CD4-positive, CD25-positive, alpha-beta regulatory T cell (primary cell): ENCODE measurements at regions not wholly inside any gene's neighbourhood (a gene's known extent, or its start where the extent isn't known, plus 50 kb on each side); places are given as distances from the start of the nearest gene placed in this dataset.
"Not testable (repeated sequence)": the region's sequence is repeated elsewhere in the genome, so short reads cannot be mapped to it uniquely, and the experiment has no call there.

Source experiments
- ATAC-seq, 2 donors: fragments of 150-1000 bp; cut with Tn5 transposase; one replicate each; pipeline ENCODE4 v1.10.0; 2021; ENCODE audit warnings: low read depth in 2 of 2, moderate number of reproducible peaks in 2 of 2, moderate library complexity in 1 of 2
- DNase-seq, 3 donors: peaks; one replicate each; pipeline versions ENCODE4 v3.0.0 to v3.0.0-alpha.2; 2012 to 2022; ENCODE audit warnings: mixed read lengths in 1 of 3
- H3K27ac ChIP-seq: one replicate; pipeline ENCODE4 v1.7.0; 2013; ENCODE audit warnings: mild to moderate bottlenecking, low read length; ENCODE audit not compliant: insufficient read depth, poor library complexity, severe bottlenecking
- H3K27me3 ChIP-seq: one replicate; pipeline ENCODE4 v1.7.0; 2013; ENCODE audit warnings: low read length; ENCODE audit not compliant: control insufficient read depth, insufficient read depth
- H3K36me3 ChIP-seq: one replicate; pipeline ENCODE4 v1.7.0; 2013; ENCODE audit warnings: mild to moderate bottlenecking, low read length, moderate library complexity; ENCODE audit not compliant: control insufficient read depth, insufficient read depth
- H3K4me1 ChIP-seq: 2 replicates; pipeline ENCODE4 v1.7.0; 2013; ENCODE audit warnings: mild to moderate bottlenecking, low read length; ENCODE audit not compliant: insufficient read depth, control insufficient read depth, poor library complexity, severe bottlenecking
- H3K4me3 ChIP-seq: one replicate; pipeline ENCODE4 v1.7.0; 2013; ENCODE audit warnings: low read depth, mild to moderate bottlenecking, low read length, moderate library complexity
- H3K9me3 ChIP-seq, 2 experiments: 1 replicate in 1 of 2; 2 replicates in 1 of 2; pipeline ENCODE4 v1.7.0; 2013; ENCODE audit warnings: low read length in 2 of 2, mild to moderate bottlenecking in 1 of 2, moderate library complexity in 1 of 2; ENCODE audit not compliant: control insufficient read depth in 2 of 2
- H3K27ac Mint-ChIP-seq, 3 donors: one replicate each; pipeline ENCODE4 v1.8.0; 2020 to 2022; ENCODE audit warnings: mild to moderate bottlenecking in 3 of 3, mixed read lengths in 3 of 3, moderate library complexity in 2 of 3
- H3K27me3 Mint-ChIP-seq: one replicate; pipeline ENCODE4 v1.8.0; 2022; ENCODE audit warnings: mild to moderate bottlenecking, mixed read lengths
- H3K36me3 Mint-ChIP-seq: one replicate; pipeline ENCODE4 v1.8.0; 2020; ENCODE audit warnings: mixed read lengths
- H3K4me1 Mint-ChIP-seq, 4 donors: one replicate each; pipeline ENCODE4 v1.8.0; 2020 to 2022; ENCODE audit warnings: mixed read lengths in 4 of 4, mild to moderate bottlenecking in 1 of 4
- H3K4me3 Mint-ChIP-seq, 4 donors: one replicate each; pipeline ENCODE4 v1.8.0; 2020 to 2022; ENCODE audit warnings: mild to moderate bottlenecking in 4 of 4, mixed read lengths in 4 of 4, moderate library complexity in 3 of 4
- H3K9me3 Mint-ChIP-seq, 7 donors: one replicate each; pipeline ENCODE4 v1.8.0; 2020 to 2022; ENCODE audit warnings: mixed read lengths in 7 of 7, mild to moderate bottlenecking in 3 of 7, moderate library complexity in 2 of 7

GRCh38 chr7:35926966-35927365, 126.1 kb downstream of the SEPTIN7 start:
- H3K4me1 Mint-ChIP-seq, H3K36me3 Mint-ChIP-seq, H3K9me3 Mint-ChIP-seq: not testable (repeated sequence)

GRCh38 chr7:35931134-35931533, 130.3 kb downstream of the SEPTIN7 start:
- H3K4me1 Mint-ChIP-seq, H3K9me3 ChIP-seq, ATAC-seq, H3K9me3 Mint-ChIP-seq, H3K4me3 Mint-ChIP-seq, H3K36me3 Mint-ChIP-seq, H3K36me3 ChIP-seq, H3K27ac ChIP-seq, H3K27ac Mint-ChIP-seq, H3K27me3 Mint-ChIP-seq, H3K4me3 ChIP-seq, H3K27me3 ChIP-seq, DNase-seq, H3K4me1 ChIP-seq: not testable (repeated sequence)

More at GRCh38 chr7:35926966-35927365, 126.1 kb downstream of the SEPTIN7 start:
- DNase-seq, H3K4me1 ChIP-seq, H3K9me3 ChIP-seq, H3K4me3 ChIP-seq, ATAC-seq, H3K27ac ChIP-seq, H3K27me3 ChIP-seq, H3K27me3 Mint-ChIP-seq, H3K4me3 Mint-ChIP-seq, H3K36me3 ChIP-seq: not testable (repeated sequence)
- peak overlapping the region in 1 of 3 donors; percentile 48 for H3K27ac Mint-ChIP-seq

GRCh38 chr7:35931551-35931950, 130.7 kb downstream of the SEPTIN7 start:
- not testable (repeated sequence) for H3K27ac ChIP-seq, H3K36me3 ChIP-seq, ATAC-seq, H3K27me3 Mint-ChIP-seq, H3K9me3 ChIP-seq, H3K27ac Mint-ChIP-seq, H3K27me3 ChIP-seq, H3K4me3 Mint-ChIP-seq, H3K9me3 Mint-ChIP-seq, H3K4me1 ChIP-seq, H3K4me3 ChIP-seq, H3K4me1 Mint-ChIP-seq, DNase-seq, H3K36me3 Mint-ChIP-seq

- H3K4me3 Mint-ChIP-seq, H3K27me3 Mint-ChIP-seq, H3K4me3 ChIP-seq, H3K4me1 Mint-ChIP-seq, DNase-seq, H3K36me3 ChIP-seq, H3K27me3 ChIP-seq, H3K9me3 ChIP-seq, H3K36me3 Mint-ChIP-seq, H3K9me3 Mint-ChIP-seq, ATAC-seq, H3K27ac Mint-ChIP-seq, H3K27ac ChIP-seq, H3K4me1 ChIP-seq: not testable (repeated sequence)
These were observed 139.8 kb downstream of the SEPTIN7 start for GRCh38 chr7:35940695-35941094.

DNA sequence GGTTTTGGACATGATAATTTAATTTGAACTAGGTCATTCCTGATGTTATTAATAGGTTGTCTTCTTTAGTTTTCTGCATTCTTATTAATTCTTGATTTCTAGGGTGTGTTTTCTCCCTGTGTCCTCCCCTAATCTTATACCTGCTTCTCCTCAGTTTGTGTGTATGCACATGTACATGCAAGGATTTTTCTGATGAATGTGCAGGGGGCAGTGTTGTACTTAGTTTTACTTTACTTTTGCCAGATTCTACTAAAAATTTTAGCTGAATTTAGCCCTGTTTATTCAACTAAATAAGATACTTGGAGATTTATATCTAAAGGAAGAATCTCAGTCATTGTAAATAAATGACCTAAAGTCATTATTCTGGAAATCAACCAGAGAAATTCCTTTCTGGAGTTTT, 144.8 kb downstream of the SEPTIN7 start:
- not testable (repeated sequence) for H3K9me3 Mint-ChIP-seq, H3K36me3 Mint-ChIP-seq

DNA sequence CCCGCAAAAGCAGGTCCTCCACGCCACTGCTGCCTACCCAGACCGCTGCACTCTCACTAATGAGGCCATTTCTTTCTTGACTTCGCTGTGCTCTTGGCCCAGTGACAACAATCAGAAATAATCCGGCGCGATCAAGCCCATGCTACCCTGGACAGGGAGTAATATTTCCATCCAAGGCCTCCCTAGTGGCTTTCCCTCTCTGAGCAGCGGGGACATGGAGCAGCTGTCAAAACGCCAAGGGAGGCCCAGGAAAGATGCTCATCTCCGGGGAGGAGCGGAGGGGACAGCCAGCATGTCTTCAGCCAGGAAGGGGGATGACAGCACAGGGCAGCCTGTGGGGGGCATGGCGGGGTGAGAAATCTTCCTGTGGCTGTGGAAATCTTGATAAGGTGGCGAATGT, 154.9 kb downstream of the SEPTIN7 start:
- H3K4me1 ChIP-seq, H3K27ac Mint-ChIP-seq, H3K4me1 Mint-ChIP-seq, H3K36me3 ChIP-seq, H3K27me3 Mint-ChIP-seq, H3K9me3 ChIP-seq, H3K4me3 Mint-ChIP-seq, H3K36me3 Mint-ChIP-seq, ATAC-seq, H3K27me3 ChIP-seq, H3K9me3 Mint-ChIP-seq, DNase-seq, H3K27ac ChIP-seq, H3K4me3 ChIP-seq: not testable (repeated sequence)

More for the DNA sequence above, 144.8 kb downstream of the SEPTIN7 start:
- not testable (repeated sequence) for H3K27ac Mint-ChIP-seq, ATAC-seq, DNase-seq, H3K9me3 ChIP-seq, H3K36me3 ChIP-seq, H3K4me3 Mint-ChIP-seq, H3K4me1 Mint-ChIP-seq, H3K27me3 ChIP-seq, H3K4me3 ChIP-seq, H3K4me1 ChIP-seq, H3K27ac ChIP-seq
- peaks cover 11% of the 10 kb centered on the region for H3K27me3 Mint-ChIP-seq

GRCh38 chr7:35956988-35957387, 156.1 kb downstream of the SEPTIN7 start:
- H3K36me3 Mint-ChIP-seq, H3K9me3 Mint-ChIP-seq, H3K4me3 ChIP-seq, H3K27me3 ChIP-seq, H3K4me1 Mint-ChIP-seq, H3K9me3 ChIP-seq, H3K36me3 ChIP-seq, H3K27ac ChIP-seq, H3K27ac Mint-ChIP-seq, H3K4me3 Mint-ChIP-seq, H3K27me3 Mint-ChIP-seq, ATAC-seq, DNase-seq, H3K4me1 ChIP-seq: not testable (repeated sequence)

GRCh38 chr7:35961260-35961659, 160.4 kb downstream of the SEPTIN7 start:
- H3K36me3 Mint-ChIP-seq, H3K4me1 Mint-ChIP-seq, H3K27ac Mint-ChIP-seq, H3K36me3 ChIP-seq, DNase-seq, H3K9me3 Mint-ChIP-seq, H3K4me3 Mint-ChIP-seq, H3K4me3 ChIP-seq, H3K4me1 ChIP-seq, ATAC-seq, H3K27ac ChIP-seq, H3K27me3 ChIP-seq, H3K9me3 ChIP-seq: not testable (repeated sequence)
- peaks cover 11% of the 10 kb centered on the region for H3K27me3 Mint-ChIP-seq
